Sigmoid colon (tissue), 4 donors: ENCODE measurements at regions not wholly inside any gene's neighbourhood (a gene's known extent, or its start where the extent isn't known, plus 50 kb on each side); places are given as distances from the start of the nearest gene placed in this dataset.

Experiments used
- CTCF ChIP-seq, 4 experiments: fragments of 450-650 bp in 3 of 4; fragments of 200-600 bp in 1 of 4; IDR thresholded peaks; one replicate each; pipeline ENCODE4 v1.5.1; 2016 to 2019; ENCODE audit warnings: antibody characterized with exemption in 4 of 4, mild to moderate bottlenecking in 3 of 4, moderate library complexity in 2 of 4
- EP300 ChIP-seq, 4 donors: sonication (generic); formaldehyde crosslinking; IDR thresholded peaks; one replicate each; pipeline ENCODE4 v1.6.1; 2017; ENCODE audit warnings: antibody characterized with exemption in 4 of 4
- POLR2A ChIP-seq, 2 donors: fragments of 450-650 bp; IDR thresholded peaks; one replicate each; pipeline ENCODE4 v1.6.1; 2016; ENCODE audit warnings: antibody characterized with exemption in 2 of 2, mild to moderate bottlenecking in 2 of 2, moderate library complexity in 2 of 2
- POLR2AphosphoS5 ChIP-seq, 4 donors: sonication (generic); formaldehyde crosslinking; IDR thresholded peaks; one replicate each; pipeline ENCODE4 v1.6.1; 2017; ENCODE audit warnings: antibody characterized with exemption in 4 of 4

GRCh38 chr16:73568769-73569168 is 520.8 kb upstream of the ZFHX3 start:
- TF ChIP-seq POLR2A (IDR thresholded peaks at IDR 0.05) (no peak), CTCF (IDR thresholded peaks at IDR 0.05) (no peak), POLR2AphosphoS5 (IDR thresholded peaks at IDR 0.05) (no peak), EP300 (IDR thresholded peaks at IDR 0.05) (no peak)
